Activated CD4-positive, alpha-beta T cell treated with anti-CD3 and anti-CD28 coated beads, Interleukin-2, amount 10 ng/mL, durations not matched to agents 7 days and 5 days (primary cell): ENCODE measurements at regions not wholly inside any gene's neighbourhood (a gene's known extent, or its start where the extent isn't known, plus 50 kb on each side); places are given as distances from the start of the nearest gene placed in this dataset.

Experiments
- CTCF ChIA-PET: fragments of 350-600 bp; sonication (Branson Sonifier 250); formaldehyde crosslinking; loops from one replicate; lab custom pipeline; 2021; ENCODE audit warnings: antibody characterized with exemption; lab: Charles Lee
- POLR2A ChIA-PET: fragments of 350-600 bp; sonication (Branson Sonifier 250); formaldehyde crosslinking; loops from one replicate; lab custom pipeline; 2021; ENCODE audit warnings: antibody characterized with exemption; lab: Charles Lee
- DNase-seq: peaks from one replicate; pipeline ENCODE4 v3.0.0-alpha.2; 2020
- H3K27ac Mint-ChIP-seq: one replicate; pipeline ENCODE4 v1.8.0; 2021; ENCODE audit warnings: mild to moderate bottlenecking, moderate library complexity, mixed read lengths
- H3K27me3 Mint-ChIP-seq: one replicate; pipeline ENCODE4 v1.8.0; 2021; ENCODE audit warnings: mixed read lengths
- H3K36me3 Mint-ChIP-seq: one replicate; pipeline ENCODE4 v1.8.0; 2021; ENCODE audit warnings: low read depth, mixed read lengths
- H3K4me1 Mint-ChIP-seq: one replicate; pipeline ENCODE4 v1.8.0; 2021; ENCODE audit warnings: mixed read lengths
- H3K4me3 Mint-ChIP-seq: one replicate; pipeline ENCODE4 v1.8.0; 2021; ENCODE audit warnings: mild to moderate bottlenecking, moderate library complexity, mixed read lengths
- H3K9me3 Mint-ChIP-seq: one replicate; pipeline ENCODE4 v1.8.0; 2021; ENCODE audit warnings: mixed read lengths

- ChIA-PET CTCF (no interaction called here), POLR2A (no interaction called here)
- Mint-ChIP-seq H3K27me3 (no peaks in the 10 kb centered on the region), H3K4me1 (no peaks in the 10 kb centered on the region), H3K4me3 (no peak overlapping the region), H3K9me3 (peaks cover 9% of the 10 kb centered on the region), H3K27ac (no peak overlapping the region), H3K36me3 (no peaks in the 10 kb centered on the region)
- no peak for DNase-seq
Observed at GRCh38 chr11:25159341-25159740, 662.5 kb downstream of the LUZP2 start.

GRCh38 chr11:25163421-25163820, 666.6 kb downstream of the LUZP2 start:
- CTCF ChIA-PET: no interaction called here
- Mint-ChIP-seq H3K4me3 (no peak overlapping the region), H3K36me3 (no peaks in the 10 kb centered on the region), H3K4me1 (no peaks in the 10 kb centered on the region), H3K9me3 (peaks cover 9% of the 10 kb centered on the region), H3K27me3 (no peaks in the 10 kb centered on the region), H3K27ac (no peak overlapping the region)
- no peak for DNase-seq
- POLR2A ChIA-PET: no interaction called here

DNA sequence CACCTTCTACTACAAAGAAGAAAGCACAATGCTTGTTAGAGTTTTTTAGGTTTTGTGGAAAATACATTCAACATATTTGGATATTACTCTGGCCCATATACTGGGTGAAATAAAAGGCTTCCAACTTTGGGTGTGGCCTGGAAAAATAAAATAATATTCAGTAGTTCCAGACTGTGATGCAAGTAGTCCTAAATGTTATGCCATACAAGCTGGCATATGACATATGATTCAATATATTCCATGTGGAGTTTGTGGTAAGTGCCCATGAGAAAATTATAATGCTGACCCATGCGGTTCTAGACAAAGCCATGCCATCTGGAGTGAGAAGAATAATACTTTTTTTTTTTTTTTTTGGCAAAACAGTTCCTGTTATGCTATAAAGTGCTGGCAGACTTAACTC, 683.3 kb downstream of the LUZP2 start:
- no peak for DNase-seq
- Mint-ChIP-seq H3K9me3 (peaks cover 9% of the 10 kb centered on the region), H3K4me3 (no peak overlapping the region), H3K27me3 (no peaks in the 10 kb centered on the region), H3K4me1 (no peaks in the 10 kb centered on the region), H3K36me3 (no peaks in the 10 kb centered on the region), H3K27ac (no peak overlapping the region)
- ChIA-PET CTCF (no interaction called here), POLR2A (no interaction called here)

GRCh38 chr11:25183411-25183810, 686.6 kb downstream of the LUZP2 start:
- DNase-seq: no peak
- H3K4me1 Mint-ChIP-seq: no peaks in the 10 kb centered on the region
- no peak overlapping the region for H3K4me3 Mint-ChIP-seq
- CTCF ChIA-PET: no interaction called here
- H3K27ac Mint-ChIP-seq: no peak overlapping the region
- peaks cover 2% of the 10 kb centered on the region for H3K9me3 Mint-ChIP-seq
- POLR2A ChIA-PET: no interaction called here
- no peaks in the 10 kb centered on the region for H3K27me3 Mint-ChIP-seq
- H3K36me3 Mint-ChIP-seq: no peaks in the 10 kb centered on the region

DNA sequence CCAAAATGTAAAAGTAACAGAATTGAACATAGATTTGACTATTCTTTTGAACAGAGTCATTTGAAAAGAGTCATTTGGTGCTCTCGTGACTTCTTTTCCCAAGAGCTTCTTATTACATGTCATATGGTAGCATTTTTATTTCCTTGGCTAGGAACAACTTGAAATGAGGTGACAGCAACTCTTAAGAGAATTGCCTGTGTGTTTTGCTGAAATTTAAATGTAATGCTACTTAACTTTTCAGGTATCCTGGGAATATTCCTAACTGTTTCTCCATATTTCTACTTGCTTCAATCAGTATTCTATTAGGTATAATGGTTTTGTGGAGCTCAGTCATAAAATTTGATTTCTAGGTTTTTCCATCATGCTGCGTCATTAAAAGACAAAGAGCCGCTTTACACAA, 700.7 kb downstream of the LUZP2 start:
- Mint-ChIP-seq H3K27me3 (no peaks in the 10 kb centered on the region), H3K36me3 (no peaks in the 10 kb centered on the region), H3K27ac (no peak overlapping the region), H3K9me3 (peaks cover 6% of the 10 kb centered on the region), H3K4me1 (no peaks in the 10 kb centered on the region), H3K4me3 (no peak overlapping the region)
- DNase-seq: no peak
- ChIA-PET CTCF (no interaction called here), POLR2A (no interaction called here)

- ChIA-PET CTCF (no interaction called here), POLR2A (no interaction called here)
- Mint-ChIP-seq H3K36me3 (no peaks in the 10 kb centered on the region), H3K4me1 (no peaks in the 10 kb centered on the region), H3K27me3 (no peaks in the 10 kb centered on the region), H3K4me3 (no peak overlapping the region), H3K27ac (no peak overlapping the region), H3K9me3 (peaks cover 6% of the 10 kb centered on the region)
- DNase-seq: no peak
Observed at GRCh38 chr11:25198704-25199103, 701.9 kb downstream of the LUZP2 start.

GRCh38 chr11:25200925-25201324, 704.1 kb downstream of the LUZP2 start:
- Mint-ChIP-seq H3K4me1 (no peaks in the 10 kb centered on the region), H3K4me3 (no peak overlapping the region), H3K27me3 (no peaks in the 10 kb centered on the region), H3K9me3 (peaks cover 6% of the 10 kb centered on the region), H3K36me3 (no peaks in the 10 kb centered on the region), H3K27ac (no peak overlapping the region)
- POLR2A ChIA-PET: no interaction called here
- CTCF ChIA-PET: no interaction called here
- no peak for DNase-seq

DNA sequence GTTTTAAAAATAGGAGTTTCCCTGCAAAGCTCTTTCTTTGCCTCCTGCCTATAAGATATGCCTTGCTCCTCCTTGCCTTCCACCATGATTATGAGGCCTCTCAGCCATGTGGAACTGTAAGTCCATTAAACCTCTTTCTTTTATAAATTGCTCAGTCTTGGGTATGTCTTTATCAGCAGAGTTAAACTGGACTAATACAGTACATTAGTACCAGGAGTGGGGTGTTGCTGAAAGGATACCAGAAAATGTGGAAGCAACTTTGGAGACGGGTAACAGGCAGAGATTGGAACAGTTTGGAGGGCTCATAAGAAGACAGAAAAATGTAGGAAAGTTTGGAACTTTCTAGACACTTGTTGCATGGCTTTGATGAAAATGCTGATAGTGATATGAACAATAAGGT, 709.9 kb downstream of the LUZP2 start:
- H3K27ac Mint-ChIP-seq: no peak overlapping the region
- ChIA-PET CTCF (no interaction called here), POLR2A (no interaction called here)
- H3K27me3 Mint-ChIP-seq: no peaks in the 10 kb centered on the region
- H3K4me1 Mint-ChIP-seq: no peaks in the 10 kb centered on the region
- no peaks in the 10 kb centered on the region for H3K36me3 Mint-ChIP-seq
- peaks cover 9% of the 10 kb centered on the region for H3K9me3 Mint-ChIP-seq
- no peak overlapping the region for H3K4me3 Mint-ChIP-seq
- no peak for DNase-seq

- ChIA-PET CTCF (no interaction called here), POLR2A (no interaction called here)
- H3K9me3 Mint-ChIP-seq: peaks cover 8% of the 10 kb centered on the region
- no peak overlapping the region for H3K27ac Mint-ChIP-seq
- no peaks in the 10 kb centered on the region for H3K4me1 Mint-ChIP-seq
- H3K27me3 Mint-ChIP-seq: no peaks in the 10 kb centered on the region
- no peak for DNase-seq
- no peak overlapping the region for H3K4me3 Mint-ChIP-seq
- no peaks in the 10 kb centered on the region for H3K36me3 Mint-ChIP-seq
Observed at GRCh38 chr11:25211635-25212254, 714.9 kb downstream of the LUZP2 start.

GRCh38 chr11:25214535-25215176, 717.8 kb downstream of the LUZP2 start:
- H3K36me3 Mint-ChIP-seq: no peaks in the 10 kb centered on the region
- H3K4me3 Mint-ChIP-seq: no peak overlapping the region
- POLR2A ChIA-PET: no interaction called here
- H3K9me3 Mint-ChIP-seq: peaks cover 3% of the 10 kb centered on the region
- no peaks in the 10 kb centered on the region for H3K4me1 Mint-ChIP-seq
- CTCF ChIA-PET: no interaction called here
- no peaks in the 10 kb centered on the region for H3K27me3 Mint-ChIP-seq
- no peak overlapping the region for H3K27ac Mint-ChIP-seq
- no peak for DNase-seq

DNA sequence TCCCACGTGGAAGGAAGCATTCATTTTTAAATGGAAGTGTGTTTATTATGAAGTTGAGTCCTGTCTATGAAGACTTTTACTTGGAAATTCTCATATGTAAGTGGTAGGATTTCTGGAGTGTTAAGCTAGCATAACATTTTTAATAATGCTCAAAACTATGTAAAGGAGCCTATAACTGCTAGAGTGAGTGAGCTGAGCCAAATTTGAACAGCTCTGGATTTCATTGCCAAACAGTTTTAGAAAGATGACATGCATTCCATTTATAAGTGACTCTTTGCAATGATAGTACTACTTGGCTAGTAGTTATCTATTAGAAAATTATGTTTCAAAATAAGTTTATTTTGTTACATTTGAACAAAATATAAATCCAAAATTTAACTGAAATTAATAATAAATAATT, 721.2 kb downstream of the LUZP2 start:
- H3K4me3 Mint-ChIP-seq: no peak overlapping the region
- CTCF ChIA-PET: no interaction called here
- H3K27ac Mint-ChIP-seq: no peak overlapping the region
- POLR2A ChIA-PET: no interaction called here
- no peaks in the 10 kb centered on the region for H3K36me3 Mint-ChIP-seq
- H3K9me3 Mint-ChIP-seq: peaks cover 3% of the 10 kb centered on the region
- H3K4me1 Mint-ChIP-seq: no peaks in the 10 kb centered on the region
- DNase-seq: no peak
- H3K27me3 Mint-ChIP-seq: no peaks in the 10 kb centered on the region

DNA sequence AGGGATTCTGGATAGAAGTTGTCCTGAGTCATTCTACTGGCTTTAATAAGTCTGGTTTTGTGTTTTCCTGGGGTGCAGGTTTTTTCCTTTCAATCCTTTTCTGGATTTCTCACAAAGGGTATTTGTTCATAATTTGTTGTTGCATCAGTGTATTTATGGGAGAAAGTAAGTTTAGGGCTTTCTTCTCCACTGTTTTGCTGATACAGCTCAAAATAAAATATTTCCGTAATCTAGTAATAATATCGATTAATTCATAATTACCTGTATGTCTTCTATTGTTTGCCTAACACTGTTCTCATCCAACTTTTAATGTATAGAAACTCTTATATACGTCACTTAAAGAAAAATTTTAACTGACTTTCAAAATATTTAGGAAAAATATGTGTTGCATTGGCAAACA, 728.2 kb downstream of the LUZP2 start:
- H3K4me1 Mint-ChIP-seq: no peaks in the 10 kb centered on the region
- DNase-seq: no peak
- H3K27me3 Mint-ChIP-seq: no peaks in the 10 kb centered on the region
- no peak overlapping the region for H3K4me3 Mint-ChIP-seq
- POLR2A ChIA-PET: no interaction called here
- H3K9me3 Mint-ChIP-seq: peaks cover 7% of the 10 kb centered on the region
- CTCF ChIA-PET: no interaction called here
- no peaks in the 10 kb centered on the region for H3K36me3 Mint-ChIP-seq
- H3K27ac Mint-ChIP-seq: no peak overlapping the region

GRCh38 chr11:25242928-25243327, 746.1 kb downstream of the LUZP2 start:
- ChIA-PET CTCF (no interaction called here), POLR2A (no interaction called here)
- DNase-seq: no peak
- Mint-ChIP-seq H3K36me3 (no peaks in the 10 kb centered on the region), H3K9me3 (peaks cover 6% of the 10 kb centered on the region), H3K27ac (no peak overlapping the region), H3K4me1 (no peaks in the 10 kb centered on the region), H3K4me3 (no peak overlapping the region), H3K27me3 (no peaks in the 10 kb centered on the region)

- Mint-ChIP-seq H3K4me3 (no peak overlapping the region), H3K27me3 (no peaks in the 10 kb centered on the region), H3K27ac (no peak overlapping the region), H3K4me1 (no peaks in the 10 kb centered on the region), H3K9me3 (peaks cover 6% of the 10 kb centered on the region), H3K36me3 (no peaks in the 10 kb centered on the region)
- DNase-seq: no peak
- CTCF ChIA-PET: no interaction called here
- POLR2A ChIA-PET: no interaction called here
Observed at GRCh38 chr11:25244126-25244525, 747.3 kb downstream of the LUZP2 start.
